ENCODE measurements at regions not wholly inside any gene's neighbourhood (a gene's known extent, or its start where the extent isn't known, plus 50 kb on each side); places are given as distances from the start of the nearest gene placed in this dataset.

- no peak for DNase-seq
Observed at GRCh38 chr12:59196989-59197388, 276.7 kb upstream of the LRIG3 start.

GRCh38 chr12:59194794-59195193 lies 274.5 kb upstream of the LRIG3 start:
- no peak for DNase-seq

- DNase-seq, result no peak
Observed at GRCh38 chr12:59193476-59194050, 273.3 kb upstream of the LRIG3 start.

GRCh38 chr12:59191372-59191771 lies 271.1 kb upstream of the LRIG3 start:
- no peak for DNase-seq

GRCh38 chr12:59186451-59186850 lies 266.1 kb upstream of the LRIG3 start:
- no peak for DNase-seq

GRCh38 chr12:59185295-59185694 lies 265.0 kb upstream of the LRIG3 start:
- DNase-seq, result no peak

GRCh38 chr12:59182658-59183455 lies 262.6 kb upstream of the LRIG3 start:
- no peak for DNase-seq

GRCh38 chr12:59182191-59182590 lies 261.9 kb upstream of the LRIG3 start:
- no peak for DNase-seq

- no peak for DNase-seq
Observed at GRCh38 chr12:59181196-59181777, 261.0 kb upstream of the LRIG3 start.

GRCh38 chr12:59179231-59179630 lies 258.9 kb upstream of the LRIG3 start:
- no peak for DNase-seq

GRCh38 chr12:59173695-59174094 lies 253.4 kb upstream of the LRIG3 start:
- no peak for DNase-seq

- no peak for DNase-seq
Observed at GRCh38 chr12:59168647-59169046, 248.3 kb upstream of the LRIG3 start.

- DNase-seq, result no peak
Observed at GRCh38 chr12:59166457-59166856, 246.2 kb upstream of the LRIG3 start.

- peak; percentile 10 for DNase-seq
Observed at GRCh38 chr12:59164991-59165718, 244.9 kb upstream of the LRIG3 start.

- DNase-seq, result no peak
Observed at GRCh38 chr12:59164226-59164625, 243.9 kb upstream of the LRIG3 start.

- no peak for DNase-seq
Observed at GRCh38 chr12:59158681-59159080, 238.4 kb upstream of the LRIG3 start.

- no peak for DNase-seq
Observed at GRCh38 chr12:59158066-59158465, 237.8 kb upstream of the LRIG3 start.

GRCh38 chr12:59155448-59155847 lies 235.1 kb upstream of the LRIG3 start:
- no peak for DNase-seq

- DNase-seq, result no peak
Observed at GRCh38 chr12:59151243-59151642, 230.9 kb upstream of the LRIG3 start.

GRCh38 chr12:59149995-59150642 lies 229.8 kb upstream of the LRIG3 start:
- peak; percentile 73 for DNase-seq

- no peak for DNase-seq
Observed at GRCh38 chr12:59147791-59148190, 227.5 kb upstream of the LRIG3 start.

GRCh38 chr12:59142183-59142790 lies 222.0 kb upstream of the LRIG3 start:
- DNase-seq, result no peak

- DNase-seq, result no peak
Observed at GRCh38 chr12:59134750-59135149, 214.4 kb upstream of the LRIG3 start.

Data from NCI-H1092 (cell line).